ENCODE measurements at regions not wholly inside any gene's neighbourhood (a gene's known extent, or its start where the extent isn't known, plus 50 kb on each side); places are given as distances from the start of the nearest gene placed in this dataset.
"Not testable (repeated sequence)": the region's sequence is repeated elsewhere in the genome, so short reads cannot be mapped to it uniquely, and the experiment has no call there.

DNA sequence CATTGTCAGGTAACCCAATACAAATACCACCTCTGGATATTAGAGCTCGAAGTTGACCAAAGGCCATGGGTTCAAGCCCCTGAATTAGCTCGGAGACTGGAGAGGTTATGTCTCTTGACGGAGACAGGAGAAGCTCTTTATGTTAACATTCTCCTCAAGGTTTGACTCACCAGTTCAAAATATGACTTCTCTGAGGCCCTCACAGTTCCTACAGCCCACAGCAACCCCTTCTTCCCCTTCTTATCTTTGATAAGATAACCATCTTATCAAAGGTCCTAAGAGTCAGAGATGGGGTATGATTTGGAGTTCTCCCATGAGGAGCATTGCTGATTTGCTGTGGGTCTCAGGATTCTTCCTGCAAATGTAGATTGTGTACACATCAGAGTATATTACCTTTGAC lies 246.6 kb downstream of the UBE2NL start:
- TF ChIP-seq, protein P1, sequence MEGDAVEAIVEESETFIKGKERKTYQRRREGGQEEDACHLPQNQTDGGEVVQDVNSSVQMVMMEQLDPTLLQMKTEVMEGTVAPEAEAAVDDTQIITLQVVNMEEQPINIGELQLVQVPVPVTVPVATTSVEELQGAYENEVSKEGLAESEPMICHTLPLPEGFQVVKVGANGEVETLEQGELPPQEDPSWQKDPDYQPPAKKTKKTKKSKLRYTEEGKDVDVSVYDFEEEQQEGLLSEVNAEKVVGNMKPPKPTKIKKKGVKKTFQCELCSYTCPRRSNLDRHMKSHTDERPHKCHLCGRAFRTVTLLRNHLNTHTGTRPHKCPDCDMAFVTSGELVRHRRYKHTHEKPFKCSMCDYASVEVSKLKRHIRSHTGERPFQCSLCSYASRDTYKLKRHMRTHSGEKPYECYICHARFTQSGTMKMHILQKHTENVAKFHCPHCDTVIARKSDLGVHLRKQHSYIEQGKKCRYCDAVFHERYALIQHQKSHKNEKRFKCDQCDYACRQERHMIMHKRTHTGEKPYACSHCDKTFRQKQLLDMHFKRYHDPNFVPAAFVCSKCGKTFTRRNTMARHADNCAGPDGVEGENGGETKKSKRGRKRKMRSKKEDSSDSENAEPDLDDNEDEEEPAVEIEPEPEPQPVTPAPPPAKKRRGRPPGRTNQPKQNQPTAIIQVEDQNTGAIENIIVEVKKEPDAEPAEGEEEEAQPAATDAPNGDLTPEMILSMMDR (IDR thresholded peaks at IDR 0.05): not testable (repeated sequence)
- TF ChIP-seq POLR2A, EP300, POLR2AphosphoS5 (IDR thresholded peaks at IDR 0.05): not testable (repeated sequence)

Measured in gastroesophageal sphincter (tissue), 3 donors.